SK-N-MC (cell line): ENCODE measurements at regions not wholly inside any gene's neighbourhood (a gene's known extent, or its start where the extent isn't known, plus 50 kb on each side); places are given as distances from the start of the nearest gene placed in this dataset.

ENCODE experiments used
- EZH2 ChIP-seq: fragments of 200-600 bp; sonication (generic); IDR thresholded peaks from one replicate; pipeline ENCODE4 v1.6.1; 2017; ENCODE audit warnings: antibody characterized with exemption
- POLR2AphosphoS5 ChIP-seq: IDR thresholded peaks from 2 replicates; pipeline ENCODE4 v1.6.1; 2012; ENCODE audit warnings: mild to moderate bottlenecking, low read depth, low read length, borderline replicate concordance

DNA sequence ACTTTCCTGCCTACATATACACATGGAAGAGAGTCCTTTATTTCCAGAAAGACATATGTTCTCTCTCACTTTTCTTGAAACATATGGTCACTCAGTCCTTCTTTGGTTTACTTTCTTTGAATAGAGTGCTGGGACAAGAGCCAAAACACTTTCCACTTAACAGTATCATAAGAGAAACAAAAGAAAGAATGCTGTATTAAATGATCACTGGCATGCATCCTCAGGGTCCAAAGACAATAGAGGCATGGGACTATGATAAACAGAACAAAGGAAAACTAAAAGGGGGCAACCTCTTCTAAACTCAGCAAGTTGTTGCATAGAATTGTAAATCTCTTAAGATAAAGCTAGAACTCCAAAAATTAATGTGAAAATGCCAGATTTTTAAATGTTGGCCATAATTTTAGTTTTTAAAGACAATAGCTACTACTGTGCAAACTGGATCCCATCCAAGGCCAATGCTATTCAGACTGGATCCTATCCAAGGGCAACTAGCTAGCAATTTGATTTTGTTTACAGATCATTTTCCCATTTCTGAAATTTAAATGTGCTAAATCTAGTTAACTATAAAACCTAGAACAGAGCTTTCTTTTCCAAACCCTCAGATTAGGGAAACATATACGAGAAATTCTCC lies 687.5 kb downstream of the SORCS3 start:
- TF ChIP-seq POLR2AphosphoS5: no peak
- TF ChIP-seq EZH2: no peak
